ENCODE measurements at regions not wholly inside any gene's neighbourhood (a gene's known extent, or its start where the extent isn't known, plus 50 kb on each side); places are given as distances from the start of the nearest gene placed in this dataset.

GRCh38 chr3:150259526-150260397, 148.3 kb upstream of the TSC22D2 start:
- no peak for DNase-seq
- H3K27me3 ChIP-seq (ENCODE audit: insufficient read depth in 3 of 3, low read length in 2 of 3), result no peaks in the 10 kb centered on the region
- H3K9me3 ChIP-seq, result no peaks in the 10 kb centered on the region
- H3K4me1 ChIP-seq, result peaks cover 13% of the 10 kb centered on the region
- H3K27ac ChIP-seq, result no peak overlapping the region
- H3K36me3 ChIP-seq (ENCODE audit: insufficient read depth in 1 of 2, low read depth in 1 of 2), result no peaks in the 10 kb centered on the region
- ATAC-seq, result no peak
- WGBS, 3 donors, result 70 to 75% (median 74%) methylated on average over 5 of the region's 5 CpGs
- no peak overlapping the region for H3K4me3 ChIP-seq
- TF ChIP-seq CTCF (IDR thresholded peaks at IDR 0.05), result no peak
- intact Hi-C loops (cut with DNase I), result no loop called here

GRCh38 chr3:150256782-150257181, 151.3 kb upstream of the TSC22D2 start:
- ATAC-seq, result no peak
- DNase-seq, result no peak
- WGBS, 3 donors, result 80 to 89% (median 82%) methylated on average over 5 of the region's 5 CpGs
- Histone ChIP-seq H3K4me1 (peaks cover 29% of the 10 kb centered on the region), H3K27me3 (ENCODE audit: insufficient read depth in 3 of 3, low read length in 2 of 3) (no peaks in the 10 kb centered on the region), H3K27ac (no peak overlapping the region), H3K36me3 (ENCODE audit: insufficient read depth in 1 of 2, low read depth in 1 of 2) (no peaks in the 10 kb centered on the region), H3K9me3 (no peaks in the 10 kb centered on the region), H3K4me3 (no peak overlapping the region)
- TF ChIP-seq CTCF (IDR thresholded peaks at IDR 0.05), result no peak
- intact Hi-C loops (cut with DNase I), result no loop called here

- Histone ChIP-seq H3K27me3 (ENCODE audit: insufficient read depth in 3 of 3, low read length in 2 of 3) (no peaks in the 10 kb centered on the region), H3K9me3 (no peaks in the 10 kb centered on the region), H3K4me3 (no peak overlapping the region), H3K36me3 (ENCODE audit: insufficient read depth in 1 of 2, low read depth in 1 of 2) (no peaks in the 10 kb centered on the region), H3K4me1 (peaks cover 29% of the 10 kb centered on the region), H3K27ac (no peak overlapping the region)
- DNase-seq (no peak), ATAC-seq (no peak)
- intact Hi-C loops (cut with DNase I), result no loop called here
- no peak for TF ChIP-seq CTCF (IDR thresholded peaks at IDR 0.05)
- WGBS, 3 donors, result 74 to 89% (median 80%) methylated on average over 1 of the region's 1 CpG
Observed at GRCh38 chr3:150256318-150256717, 151.8 kb upstream of the TSC22D2 start.

- H3K27ac ChIP-seq, result peak overlapping the region; percentile 88
- intact Hi-C loops (cut with DNase I), result no loop called here
- no peaks in the 10 kb centered on the region for H3K27me3 ChIP-seq (ENCODE audit: insufficient read depth in 3 of 3, low read length in 2 of 3)
- TF ChIP-seq CTCF (IDR thresholded peaks at IDR 0.05), result no peak
- DNase-seq, result no peak
- peaks cover 29% of the 10 kb centered on the region for H3K4me1 ChIP-seq
- H3K9me3 ChIP-seq, result no peaks in the 10 kb centered on the region
- H3K36me3 ChIP-seq (ENCODE audit: insufficient read depth in 1 of 2, low read depth in 1 of 2), result no peaks in the 10 kb centered on the region
- H3K4me3 ChIP-seq, result no peak overlapping the region
- no peak for ATAC-seq
Observed at GRCh38 chr3:150255826-150256225, 152.3 kb upstream of the TSC22D2 start.

- Histone ChIP-seq H3K4me3 (peak overlapping the region; percentile 7), H3K36me3 (ENCODE audit: insufficient read depth in 1 of 2, low read depth in 1 of 2) (no peaks in the 10 kb centered on the region), H3K9me3 (no peaks in the 10 kb centered on the region), H3K27me3 (ENCODE audit: insufficient read depth in 3 of 3, low read length in 2 of 3) (no peaks in the 10 kb centered on the region), H3K27ac (peak overlapping the region; percentile 88), H3K4me1 (peaks cover 29% of the 10 kb centered on the region)
- WGBS, 3 donors, result 35 to 57% (median 41%) methylated on average over 3 of the region's 3 CpGs
- no peak for TF ChIP-seq CTCF (IDR thresholded peaks at IDR 0.05)
- peak; percentile 74 to 86 (median 83) for ATAC-seq
- intact Hi-C loops (cut with DNase I), result no loop called here
- peak; percentile 49 to 63 for DNase-seq
Observed at GRCh38 chr3:150255413-150255812, 152.7 kb upstream of the TSC22D2 start.

All from psoas muscle (tissue), 7 donors.